ENCODE measurements at regions not wholly inside any gene's neighbourhood (a gene's known extent, or its start where the extent isn't known, plus 50 kb on each side); places are given as distances from the start of the nearest gene placed in this dataset.

DNA sequence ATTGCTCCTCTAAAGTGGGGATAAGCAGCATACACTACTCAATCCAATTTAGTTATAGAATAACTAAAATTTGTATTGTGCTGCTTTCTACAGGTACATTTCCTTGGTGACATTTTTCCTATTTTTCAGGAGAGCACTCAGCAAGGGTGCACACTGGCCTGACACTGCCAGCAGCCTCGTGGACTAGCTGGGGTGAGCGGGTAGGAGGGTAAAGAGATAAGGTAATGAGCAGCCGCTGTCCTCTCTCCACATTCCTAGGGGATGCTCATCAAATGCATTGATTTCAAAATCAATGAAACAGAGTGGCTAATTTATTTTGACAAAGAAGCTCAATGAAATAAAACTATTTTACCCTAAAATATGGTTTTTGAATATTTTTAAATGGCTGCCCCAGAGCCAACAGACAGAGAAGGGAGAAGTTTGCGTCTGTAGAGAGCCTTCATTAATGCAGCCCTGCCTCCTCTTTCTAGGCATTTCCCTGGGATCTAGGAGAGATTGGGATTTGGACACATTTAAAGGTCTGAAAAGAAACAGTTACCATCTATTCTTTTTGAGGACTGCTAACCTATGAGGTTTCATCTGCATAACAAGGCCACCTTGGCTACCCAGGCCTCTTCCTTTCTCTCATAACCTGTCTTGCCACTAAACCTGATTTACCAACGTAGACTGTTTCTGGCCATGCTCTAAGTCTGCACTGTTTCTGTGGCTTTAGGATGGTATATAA is 561.0 kb downstream of the IPMK start:
- TF ChIP-seq POLR2A (IDR thresholded peaks at IDR 0.05) (no peak), POLR2AphosphoS5 (IDR thresholded peaks at IDR 0.05) (no peak), EP300 (IDR thresholded peaks at IDR 0.05) (no peak), CTCF (IDR thresholded peaks at IDR 0.05) (no peak)
- Histone ChIP-seq H3K27me3 (no peaks in the 10 kb centered on the region), H3K4me3 (no peak overlapping the region), H3K36me3 (no peaks in the 10 kb centered on the region), H3K9me3 (no peaks in the 10 kb centered on the region), H3K27ac (no peak overlapping the region), H3K4me1 (no peaks in the 10 kb centered on the region)
- no peak for DNase-seq
- 75 to 84% methylated on average over 5 of the region's 5 CpGs for WGBS, 2 donors
- intact Hi-C loops (cut with DNase I): no loop called here

DNA sequence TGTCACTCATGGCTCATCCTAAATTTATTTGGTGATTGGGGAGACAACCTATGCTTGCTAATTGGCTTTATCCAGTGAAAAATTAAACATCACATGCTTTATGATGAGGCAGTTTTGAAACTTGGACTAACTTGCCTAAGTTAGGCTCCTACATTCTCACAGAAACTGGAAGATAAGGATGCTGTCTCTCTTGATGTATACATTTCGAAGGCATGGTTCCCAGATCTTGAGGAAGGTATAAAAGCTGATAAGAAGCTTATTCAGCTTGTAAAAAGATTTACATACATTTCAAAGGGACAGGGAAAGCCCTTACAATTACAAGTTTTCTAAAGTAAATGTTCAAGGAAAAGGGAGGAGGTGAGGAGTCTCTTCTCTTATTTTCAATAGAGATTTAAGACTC is 561.7 kb downstream of the IPMK start:
- intact Hi-C loops (cut with DNase I): no loop called here
- no peak overlapping the region for H3K4me3 ChIP-seq
- no peaks in the 10 kb centered on the region for H3K27me3 ChIP-seq
- no peaks in the 10 kb centered on the region for H3K9me3 ChIP-seq
- no peak overlapping the region for H3K27ac ChIP-seq
- no peaks in the 10 kb centered on the region for H3K36me3 ChIP-seq
- 31 to 60% methylated on average over 1 of the region's 1 CpG for WGBS, 2 donors
- H3K4me1 ChIP-seq: no peaks in the 10 kb centered on the region
- TF ChIP-seq EP300 (IDR thresholded peaks at IDR 0.05): no peak
- TF ChIP-seq POLR2A (IDR thresholded peaks at IDR 0.05): no peak
- TF ChIP-seq POLR2AphosphoS5 (IDR thresholded peaks at IDR 0.05): no peak
- TF ChIP-seq CTCF (IDR thresholded peaks at IDR 0.05): no peak
- no peak for DNase-seq

GRCh38 chr10:57699944-57700343 is 567.8 kb downstream of the IPMK start:
- no peaks in the 10 kb centered on the region for H3K36me3 ChIP-seq
- no peaks in the 10 kb centered on the region for H3K4me1 ChIP-seq
- H3K27me3 ChIP-seq: no peaks in the 10 kb centered on the region
- WGBS, 2 donors: 4 to 42% methylated on average over 1 of the region's 1 CpG
- TF ChIP-seq EP300 (IDR thresholded peaks at IDR 0.05) (no peak), POLR2AphosphoS5 (IDR thresholded peaks at IDR 0.05) (no peak), POLR2A (IDR thresholded peaks at IDR 0.05) (no peak), CTCF (IDR thresholded peaks at IDR 0.05) (no peak)
- H3K4me3 ChIP-seq: no peak overlapping the region
- intact Hi-C loops (cut with DNase I): no loop called here
- H3K9me3 ChIP-seq: no peaks in the 10 kb centered on the region
- no peak for DNase-seq
- H3K27ac ChIP-seq: no peak overlapping the region

GRCh38 chr10:57696641-57697040 is 571.1 kb downstream of the IPMK start:
- Histone ChIP-seq H3K9me3 (no peaks in the 10 kb centered on the region), H3K4me1 (peaks cover 0 to 8% (median 0%) of the 10 kb centered on the region in 4 donors), H3K27ac (no peak overlapping the region), H3K36me3 (no peaks in the 10 kb centered on the region), H3K27me3 (no peaks in the 10 kb centered on the region), H3K4me3 (no peak overlapping the region)
- WGBS, 2 donors: 75 to 77% methylated on average over 1 of the region's 1 CpG
- intact Hi-C loops (cut with DNase I): no loop called here
- no peak for DNase-seq
- TF ChIP-seq POLR2AphosphoS5 (IDR thresholded peaks at IDR 0.05) (no peak), POLR2A (IDR thresholded peaks at IDR 0.05) (no peak), EP300 (IDR thresholded peaks at IDR 0.05) (no peak), CTCF (IDR thresholded peaks at IDR 0.05) (no peak)

Data from sigmoid colon (tissue), 6 donors.